Neural cell (in vitro differentiated cells): ENCODE measurements at regions not wholly inside any gene's neighbourhood (a gene's known extent, or its start where the extent isn't known, plus 50 kb on each side); places are given as distances from the start of the nearest gene placed in this dataset.

Source experiments
- H2AFZ ChIP-seq: fragments of 200-600, 300-800 bp; sonication (generic), shearing (Covaris generic); 2 replicates; pipeline ENCODE4 v1.6.0; 2014; ENCODE audit warnings: low read depth, mild to moderate bottlenecking, antibody characterized with exemption, low read length, moderate library complexity
- H3F3A ChIP-seq: fragments of 200-600 bp; shearing (Covaris generic); 2 replicates; pipeline ENCODE4 v1.6.1; 2016; ENCODE audit warnings: mild to moderate bottlenecking, moderate library complexity, mixed read lengths, antibody characterized with exemption, low read length; ENCODE audit not compliant: insufficient read depth, poor library complexity, severe bottlenecking
- H3K27ac ChIP-seq: fragments of 200-600, 300-800 bp; sonication (generic), shearing (Covaris generic); 2 replicates; pipeline ENCODE4 v1.5.1; 2014; ENCODE audit warnings: mild to moderate bottlenecking, low read length, moderate library complexity
- H3K27me3 ChIP-seq: fragments of 300-800, 200-600 bp; sonication (generic), shearing (Covaris generic); 2 replicates; pipeline ENCODE4 v1.6.0; 2014; ENCODE audit warnings: mild to moderate bottlenecking, low read depth, low read length, moderate library complexity; ENCODE audit not compliant: insufficient read depth
- H3K36me3 ChIP-seq: fragments of 300-800, 200-600 bp; sonication (generic), shearing (Covaris generic); 2 replicates; pipeline ENCODE4 v1.5.1; 2014; ENCODE audit warnings: mild to moderate bottlenecking, antibody characterized with exemption, low read length, moderate library complexity; ENCODE audit not compliant: insufficient read depth
- H3K4me2 ChIP-seq: fragments of 300-800, 200-600 bp; sonication (generic), shearing (Covaris generic); 2 replicates; pipeline ENCODE4 v1.6.0; 2014; ENCODE audit warnings: mild to moderate bottlenecking, low read length
- H3K4me3 ChIP-seq: fragments of 300-800, 200-600 bp; sonication (generic), shearing (Covaris generic); 2 replicates; pipeline ENCODE4 v1.5.1; 2014; ENCODE audit warnings: mild to moderate bottlenecking, low read length, moderate library complexity
- H3K79me2 ChIP-seq: fragments of 200-600 bp; shearing (Covaris generic); replicated peaks from 2 replicates; pipeline ENCODE4 v1.6.0; 2014; ENCODE audit warnings: mild to moderate bottlenecking, low read length, moderate library complexity; ENCODE audit not compliant: insufficient read depth
- H3K9ac ChIP-seq: fragments of 300-800, 200-600 bp; sonication (generic), shearing (Covaris generic); 2 replicates; pipeline ENCODE4 v1.6.1; 2016; ENCODE audit warnings: mild to moderate bottlenecking, low read length, mixed read lengths
- H3K9me2 ChIP-seq: fragments of 200-600 bp; shearing (Covaris generic); 2 replicates; pipeline ENCODE4 v1.6.1; 2016; ENCODE audit warnings: mild to moderate bottlenecking, low read length, mixed read lengths; ENCODE audit not compliant: insufficient read depth
- H3K9me3 ChIP-seq: fragments of 200-600, 300-800 bp; sonication (generic), shearing (Covaris generic); 2 replicates; pipeline ENCODE4 v1.6.1; 2016; ENCODE audit warnings: mild to moderate bottlenecking, mixed run types, low read length, moderate library complexity, mixed read lengths
- H4K20me1 ChIP-seq: fragments of 200-600 bp; shearing (Covaris generic); 2 replicates; pipeline ENCODE4 v1.6.1; 2016; ENCODE audit warnings: mild to moderate bottlenecking, mixed run types; ENCODE audit not compliant: insufficient read depth
- EP300 ChIP-seq: fragments of 450-650 bp; conservative IDR thresholded peaks from 2 replicates; pipeline ENCODE4 v1.6.1; 2014; ENCODE audit warnings: antibody characterized with exemption, mild to moderate bottlenecking, moderate library complexity; ENCODE audit not compliant: poor library complexity, severe bottlenecking
- EZH2 ChIP-seq: fragments of 200-600, 300-800 bp; shearing (Covaris generic), sonication (generic); IDR thresholded peaks from 2 replicates; pipeline ENCODE4 v1.6.1; 2014; ENCODE audit warnings: antibody characterized with exemption, low read length, borderline replicate concordance, mild to moderate bottlenecking; ENCODE audit not compliant: insufficient read depth, poor library complexity, severe bottlenecking
- MXI1 ChIP-seq: fragments of 450-650 bp; conservative IDR thresholded peaks from 2 replicates; pipeline ENCODE4 v1.6.1; 2014; ENCODE audit warnings: antibody characterized with exemption, mild to moderate bottlenecking; ENCODE audit not compliant: poor library complexity, severe bottlenecking
- POLR2AphosphoS5 ChIP-seq: IDR thresholded peaks from 2 replicates; pipeline ENCODE4 v1.6.1; 2012
- RAD21 ChIP-seq: fragments of 450-650 bp; conservative IDR thresholded peaks from 2 replicates; pipeline ENCODE4 v1.6.1; 2014; ENCODE audit warnings: antibody characterized with exemption, mild to moderate bottlenecking, moderate library complexity
- REST ChIP-seq: IDR thresholded peaks from 2 replicates; pipeline ENCODE4 v1.6.1; 2012; ENCODE audit warnings: borderline replicate concordance
- SMC3 ChIP-seq: fragments of 450-650 bp; conservative IDR thresholded peaks from 2 replicates; pipeline ENCODE4 v1.6.1; 2014; ENCODE audit warnings: antibody characterized with exemption, mild to moderate bottlenecking, moderate library complexity; ENCODE audit not compliant: poor library complexity
- TAF1 ChIP-seq: IDR thresholded peaks from 2 replicates; pipeline ENCODE4 v1.6.1; 2012; ENCODE audit warnings: low read depth
- TF ChIP-seq, protein P1 (sequence below): fragments of 450-650 bp; IDR thresholded peaks from 2 replicates; pipeline ENCODE4 v1.5.1; 2014; ENCODE audit warnings: antibody characterized with exemption, mild to moderate bottlenecking, moderate library complexity; ENCODE audit not compliant: poor library complexity, severe bottlenecking

DNA sequence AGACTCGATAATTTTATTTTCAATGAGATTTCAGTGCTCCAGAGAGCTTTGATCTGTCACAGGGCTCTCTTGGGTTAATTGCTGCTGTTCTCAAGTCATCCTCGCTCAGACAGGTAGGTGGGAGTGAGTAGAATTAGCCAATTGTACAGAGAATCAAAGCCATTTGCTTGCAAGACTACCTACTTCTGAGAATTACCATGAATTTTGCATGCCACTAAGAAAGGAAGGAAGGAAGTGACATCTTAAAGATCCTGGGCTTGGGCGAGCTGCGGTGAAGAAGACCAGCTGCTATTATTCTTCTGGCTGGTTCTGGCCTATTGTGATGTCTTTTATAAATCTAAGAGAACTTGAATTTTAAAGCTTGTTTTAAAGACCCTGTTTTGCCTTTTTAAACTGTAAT lies 154.1 kb upstream of the LPP start:
- Histone ChIP-seq H4K20me1 (no peaks in the 10 kb centered on the region), H2AFZ (no peak overlapping the region), H3K79me2 (no peaks in the 10 kb centered on the region), H3K27me3 (no peaks in the 10 kb centered on the region), H3K36me3 (no peaks in the 10 kb centered on the region), H3K9me2 (no peaks in the 10 kb centered on the region), H3K9ac (no peak overlapping the region), H3K4me3 (no peak overlapping the region), H3K9me3 (no peaks in the 10 kb centered on the region), H3K4me2 (no peak overlapping the region), H3K27ac (no peak overlapping the region), H3F3A (no peaks in the 10 kb centered on the region)
- TF ChIP-seq EP300 (no peak), RAD21 (no peak), REST (no peak), POLR2AphosphoS5 (no peak), EZH2 (no peak), TAF1 (no peak), MXI1 (no peak), SMC3 (no peak)
- TF ChIP-seq, protein P1, sequence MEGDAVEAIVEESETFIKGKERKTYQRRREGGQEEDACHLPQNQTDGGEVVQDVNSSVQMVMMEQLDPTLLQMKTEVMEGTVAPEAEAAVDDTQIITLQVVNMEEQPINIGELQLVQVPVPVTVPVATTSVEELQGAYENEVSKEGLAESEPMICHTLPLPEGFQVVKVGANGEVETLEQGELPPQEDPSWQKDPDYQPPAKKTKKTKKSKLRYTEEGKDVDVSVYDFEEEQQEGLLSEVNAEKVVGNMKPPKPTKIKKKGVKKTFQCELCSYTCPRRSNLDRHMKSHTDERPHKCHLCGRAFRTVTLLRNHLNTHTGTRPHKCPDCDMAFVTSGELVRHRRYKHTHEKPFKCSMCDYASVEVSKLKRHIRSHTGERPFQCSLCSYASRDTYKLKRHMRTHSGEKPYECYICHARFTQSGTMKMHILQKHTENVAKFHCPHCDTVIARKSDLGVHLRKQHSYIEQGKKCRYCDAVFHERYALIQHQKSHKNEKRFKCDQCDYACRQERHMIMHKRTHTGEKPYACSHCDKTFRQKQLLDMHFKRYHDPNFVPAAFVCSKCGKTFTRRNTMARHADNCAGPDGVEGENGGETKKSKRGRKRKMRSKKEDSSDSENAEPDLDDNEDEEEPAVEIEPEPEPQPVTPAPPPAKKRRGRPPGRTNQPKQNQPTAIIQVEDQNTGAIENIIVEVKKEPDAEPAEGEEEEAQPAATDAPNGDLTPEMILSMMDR: no peak

- H3K4me3 ChIP-seq: no peak overlapping the region
- H3K4me2 ChIP-seq: no peak overlapping the region
- no peaks in the 10 kb centered on the region for H3K79me2 ChIP-seq
- no peak for TF ChIP-seq TAF1
- TF ChIP-seq SMC3: no peak
- TF ChIP-seq POLR2AphosphoS5: no peak
- no peak for TF ChIP-seq EP300
- no peak for TF ChIP-seq RAD21
- no peak for TF ChIP-seq EZH2
- no peak for TF ChIP-seq MXI1
- TF ChIP-seq, protein P1: no peak
- TF ChIP-seq REST: no peak
- no peak overlapping the region for H3K27ac ChIP-seq
- no peaks in the 10 kb centered on the region for H3K9me2 ChIP-seq
- H2AFZ ChIP-seq: no peak overlapping the region
- H3K36me3 ChIP-seq: no peaks in the 10 kb centered on the region
- H3K9ac ChIP-seq: no peak overlapping the region
- no peaks in the 10 kb centered on the region for H3K9me3 ChIP-seq
- H3K27me3 ChIP-seq: no peaks in the 10 kb centered on the region
- no peaks in the 10 kb centered on the region for H3F3A ChIP-seq
- H4K20me1 ChIP-seq: no peaks in the 10 kb centered on the region
Observed at GRCh38 chr3:188000361-188000861, 153.5 kb upstream of the LPP start.
